IMR-90 (cell line): ENCODE measurements at regions not wholly inside any gene's neighbourhood (a gene's known extent, or its start where the extent isn't known, plus 50 kb on each side); places are given as distances from the start of the nearest gene placed in this dataset.

Experiments used
- ATAC-seq: fragments of 200-7000 bp; cut with Tn5 transposase; 2 replicates; pipeline ENCODE4 v1.9.1; 2020; ENCODE audit warnings: low read depth, mild to moderate bottlenecking, moderate library complexity
- BruUV-seq: library from RNA; stranded (reverse); fragments of 400-500 nt; replicated peaks from 2 replicates; lab custom pipeline; 2021; lab: Mats Ljungman, UMichigan
- CTCF ChIA-PET: fragments of 300-600 bp; formaldehyde crosslinking; extraction: SDS; loops from one replicate; lab custom pipeline; 2021; ENCODE audit warnings: antibody characterized with exemption; lab: Yijun Ruan, JAX
- POLR2A ChIA-PET: fragments of 300-600 bp; sonication (Branson Sonifier 250); formaldehyde crosslinking; loops from one replicate; lab custom pipeline; 2022; ENCODE audit warnings: antibody characterized with exemption; ENCODE audit not compliant: unreplicated experiment; lab: Charles Lee
- DNase-seq: peaks from one replicate; pipeline ENCODE4 v3.0.0; 2013
- H2AFZ ChIP-seq: replicated peaks from 2 replicates; pipeline ENCODE3; 2013; ENCODE audit warnings: low read length, mild to moderate bottlenecking; ENCODE audit not compliant: poor library complexity
- H2AK5ac ChIP-seq: 2 replicates; pipeline ENCODE4 v1.6.1; 2013; ENCODE audit warnings: low read depth, low read length, inconsistent platforms
- H2AK9ac ChIP-seq: replicated peaks from 2 replicates; pipeline ENCODE3; 2013; ENCODE audit warnings: mild to moderate bottlenecking, low read depth, low read length, moderate library complexity; ENCODE audit not compliant: poor library complexity
- H2BK120ac ChIP-seq: 2 replicates; pipeline ENCODE4 v1.6.1; 2013; ENCODE audit warnings: low read depth, low read length, inconsistent platforms
- H2BK15ac ChIP-seq: 3 replicates; pipeline ENCODE4 v1.6.1; 2013; ENCODE audit warnings: low read depth, low read length, inconsistent platforms
- H2BK20ac ChIP-seq: 2 replicates; pipeline ENCODE4 v1.6.1; 2013; ENCODE audit warnings: low read depth, mild to moderate bottlenecking, inconsistent platforms, low read length, moderate library complexity
- H2BK5ac ChIP-seq: 2 replicates; pipeline ENCODE4 v1.6.1; 2013; ENCODE audit warnings: mild to moderate bottlenecking, low read depth, low read length, inconsistent platforms; ENCODE audit not compliant: poor library complexity, severe bottlenecking
- H3K14ac ChIP-seq: replicated peaks from 2 replicates; pipeline ENCODE4 v1.6.1; 2013; ENCODE audit warnings: low read depth, low read length, inconsistent platforms
- H3K18ac ChIP-seq: 2 replicates; pipeline ENCODE4 v1.6.1; 2013; ENCODE audit warnings: low read depth, low read length, control low read depth
- H3K23ac ChIP-seq: 2 replicates; pipeline ENCODE4 v1.6.1; 2013; ENCODE audit warnings: low read depth, low read length, inconsistent platforms
- H3K27ac ChIP-seq: 2 replicates; pipeline ENCODE4 v1.5.1; 2013; ENCODE audit warnings: mild to moderate bottlenecking, control low read depth, low read length; ENCODE audit not compliant: insufficient read depth
- H3K27me3 ChIP-seq: 2 replicates; pipeline ENCODE4 v1.6.1; 2013; ENCODE audit warnings: low read length; ENCODE audit not compliant: control insufficient read depth, insufficient read depth
- H3K36me3 ChIP-seq: 2 replicates; pipeline ENCODE4 v1.6.1; 2013; ENCODE audit warnings: low read length, mixed read lengths; ENCODE audit not compliant: control insufficient read depth, insufficient read depth
- H3K4ac ChIP-seq: 2 replicates; pipeline ENCODE4 v1.6.1; 2013; ENCODE audit warnings: low read depth, low read length, inconsistent platforms
- H3K4me1 ChIP-seq: 2 replicates; pipeline ENCODE4 v1.6.1; 2013; ENCODE audit warnings: low read length, mixed read lengths; ENCODE audit not compliant: control insufficient read depth, insufficient read depth
- H3K4me2 ChIP-seq: 2 replicates; pipeline ENCODE4 v1.6.1; 2013; ENCODE audit warnings: low read depth, mild to moderate bottlenecking, control low read depth, low read length, moderate library complexity
- H3K4me3 ChIP-seq: 2 replicates; pipeline ENCODE4 v1.5.1; 2013; ENCODE audit warnings: low read depth, mild to moderate bottlenecking, control low read depth, low read length, moderate library complexity; ENCODE audit not compliant: insufficient read depth
- H3K56ac ChIP-seq: 2 replicates; pipeline ENCODE4 v1.6.1; 2013; ENCODE audit warnings: low read length, inconsistent platforms; ENCODE audit not compliant: insufficient read depth; ENCODE audit errors: extremely low read depth
- H3K79me1 ChIP-seq, 2 experiments: 2 replicates each; pipeline ENCODE4 v1.6.1; 2013; ENCODE audit warnings: low read length in 2 of 2, inconsistent platforms in 1 of 2, low read depth in 1 of 2
- H3K9ac ChIP-seq: 2 replicates; pipeline ENCODE4 v1.6.1; 2013; ENCODE audit warnings: low read depth, low read length, control low read depth
- H3K9me1 ChIP-seq: 2 replicates; pipeline ENCODE4 v1.6.1; 2013; ENCODE audit warnings: low read length, inconsistent platforms; ENCODE audit not compliant: insufficient read depth
- H3K9me3 ChIP-seq: 2 replicates; pipeline ENCODE4 v1.6.1; 2013; ENCODE audit warnings: low read length; ENCODE audit not compliant: control insufficient read depth, insufficient read depth
- H4K20me1 ChIP-seq: 2 replicates; pipeline ENCODE4 v1.6.1; 2013; ENCODE audit warnings: low read length, inconsistent platforms; ENCODE audit not compliant: insufficient read depth
- H4K5ac ChIP-seq: 2 replicates; pipeline ENCODE4 v1.6.1; 2013; ENCODE audit warnings: mild to moderate bottlenecking, low read depth, low read length, control low read depth
- H4K8ac ChIP-seq, 2 experiments: 2 replicates each; pipeline ENCODE4 v1.6.1; 2013; ENCODE audit warnings: low read depth in 2 of 2, low read length in 2 of 2, control low read depth in 1 of 2, inconsistent platforms in 1 of 2
- H4K91ac ChIP-seq: 2 replicates; pipeline ENCODE4 v1.6.1; 2013; ENCODE audit warnings: low read depth, low read length, inconsistent platforms; ENCODE audit not compliant: insufficient read depth
- BHLHE40 ChIP-seq: fragments of 150-350 bp; IDR thresholded peaks from 2 replicates; pipeline ENCODE4 v1.6.1; 2016; ENCODE audit warnings: mild to moderate bottlenecking, low read depth, low read length
- CEBPB ChIP-seq: IDR thresholded peaks from 2 replicates; pipeline ENCODE4 v1.6.1; 2012; ENCODE audit warnings: low read depth, low read length, improper control_type of control experiment
- CTCF ChIP-seq: conservative IDR thresholded peaks from 2 replicates; pipeline ENCODE4 v1.5.1; 2012; ENCODE audit warnings: mild to moderate bottlenecking, low read depth, low read length, improper control_type of control experiment
- ELK1 ChIP-seq: fragments of 150-350 bp; IDR thresholded peaks from 2 replicates; pipeline ENCODE4 v1.6.1; 2016; ENCODE audit warnings: low read depth, mild to moderate bottlenecking, low read length, moderate library complexity, borderline replicate concordance
- FOS ChIP-seq: fragments of 150-350 bp; IDR thresholded peaks from 2 replicates; pipeline ENCODE4 v1.6.1; 2016; ENCODE audit warnings: low read depth, low read length
- MAFK ChIP-seq: IDR thresholded peaks from 2 replicates; pipeline ENCODE4 v1.6.1; 2012; ENCODE audit warnings: low read depth, low read length, improper control_type of control experiment
- MAZ ChIP-seq: IDR thresholded peaks from 2 replicates; pipeline ENCODE4 v1.6.1; 2012; ENCODE audit warnings: low read depth, mild to moderate bottlenecking, low read length, improper control_type of control experiment, moderate library complexity, borderline replicate concordance
- MXI1 ChIP-seq: IDR thresholded peaks from 2 replicates; pipeline ENCODE4 v1.6.1; 2012; ENCODE audit warnings: low read depth, mild to moderate bottlenecking, low read length, moderate library complexity, borderline replicate concordance
- NFE2L2 ChIP-seq: fragments of 150-350 bp; IDR thresholded peaks from 2 replicates; pipeline ENCODE4 v1.6.1; 2016; ENCODE audit warnings: low read depth, mild to moderate bottlenecking, low read length
- POLR2A ChIP-seq: IDR thresholded peaks from 2 replicates; pipeline ENCODE4 v1.6.1; 2012; ENCODE audit warnings: mild to moderate bottlenecking, low read depth, low read length
- RAD21 ChIP-seq: IDR thresholded peaks from 2 replicates; pipeline ENCODE4 v1.6.1; 2012; ENCODE audit warnings: low read length, improper control_type of control experiment
- RCOR1 ChIP-seq: IDR thresholded peaks from 2 replicates; pipeline ENCODE4 v1.6.1; 2012; ENCODE audit warnings: mild to moderate bottlenecking, low read length, improper control_type of control experiment; ENCODE audit not compliant: insufficient replicate concordance
- SMC3 ChIP-seq: fragments of 150-350 bp; IDR thresholded peaks from 2 replicates; pipeline ENCODE4 v1.6.1; 2016; ENCODE audit warnings: low read depth, mild to moderate bottlenecking, antibody characterized with exemption, low read length, moderate library complexity
- WGBS, 2 experiments: methylation state at CpG; one replicate each; pipeline versions ENCODE4 v1.1.5 to v1.1.7; 2013; ENCODE audit warnings: missing lambda C conversion rate in 2 of 2; ENCODE audit not compliant: insufficient read length in 1 of 2; ENCODE audit errors: extremely low coverage in 2 of 2; 5-methylcytosine and 5-hydroxymethylcytosine counted together
- dilution Hi-C: fragments of 300-500 bp; cut with HindIII; formaldehyde crosslinking; loops from one replicate; pipeline ENCODE4 v1.14.3; 2018; ENCODE audit warnings: low sequenced_read_pairs; ENCODE audit not compliant: unreplicated experiment
- in situ Hi-C: fragments of 300-500 bp; cut with MboI; formaldehyde crosslinking; loops from 3 replicates; pipeline ENCODE4 v1.14.3; 2019; ENCODE audit warnings: low sequenced_read_pairs, inconsistent platforms, mixed read lengths
- intact Hi-C: fragments of 100-400 bp; cut with micrococcal nuclease; formaldehyde crosslinking; loops from 2 replicates; pipeline ENCODE4 v1.10.0; 2022

DNA sequence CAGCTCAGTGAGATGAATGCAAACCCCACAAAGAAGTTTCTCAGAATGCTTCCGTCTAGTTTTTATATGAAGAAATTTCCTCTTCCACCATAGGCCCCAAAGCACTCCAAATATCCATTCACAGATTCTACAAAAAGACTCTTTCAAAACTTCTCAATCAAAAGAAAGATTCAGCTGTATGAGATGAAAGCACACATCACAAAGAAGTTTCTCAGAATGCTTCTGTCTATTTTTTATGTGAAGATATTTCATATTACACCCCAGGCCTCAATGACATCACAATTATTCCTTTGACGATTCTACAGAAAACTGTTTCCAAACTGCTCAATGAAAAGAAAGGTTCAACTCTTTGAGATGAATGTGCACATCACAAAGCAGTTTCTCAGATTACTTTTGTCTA lies 1819.4 kb downstream of the UQCRFS1 start:
- Histone ChIP-seq H3K27ac (no peak overlapping the region), H3K4ac (no peak overlapping the region), H2AK9ac (no peak overlapping the region), H4K8ac (no peak overlapping the region), H4K20me1 (no peaks in the 10 kb centered on the region), H2BK15ac (no peak overlapping the region), H2BK120ac (no peak overlapping the region), H2BK20ac (no peak overlapping the region), H3K9me3 (peaks cover 12% of the 10 kb centered on the region), H3K23ac (no peak overlapping the region), H3K56ac (no peak overlapping the region), H3K4me2 (no peak overlapping the region), H3K36me3 (no peaks in the 10 kb centered on the region), H3K18ac (no peak overlapping the region), H3K9me1 (no peaks in the 10 kb centered on the region), H3K4me1 (no peaks in the 10 kb centered on the region), H4K91ac (no peak overlapping the region), H3K4me3 (no peak overlapping the region), H2AK5ac (no peak overlapping the region), H3K14ac (no peak overlapping the region), H3K9ac (no peak overlapping the region), H2BK5ac (no peak overlapping the region), H4K5ac (no peak overlapping the region), H2AFZ (no peak overlapping the region), H3K27me3 (no peaks in the 10 kb centered on the region), H3K79me1 (no peaks in the 10 kb centered on the region)
- CTCF ChIA-PET, result no interaction called here
- TF ChIP-seq MXI1 (no peak), FOS (no peak), POLR2A (no peak), CTCF (no peak), RCOR1 (no peak), MAZ (no peak), MAFK (no peak), CEBPB (no peak), ELK1 (no peak), RAD21 (no peak), NFE2L2 (no peak), BHLHE40 (no peak), SMC3 (no peak)
- dilution Hi-C loops, result no loop called here
- ATAC-seq (no peak), DNase-seq (no peak)
- intact Hi-C loops, result no loop called here
- BruUV-seq, result no TSS peak
- in situ Hi-C loops, result no loop called here
- WGBS, 2 experiments, result 54% methylated on average over 2 of the region's 2 CpGs; no CpG with 5 or more reads in 1 of the 2 experiments
- POLR2A ChIA-PET, result no interaction called here
